NCI-H2081 treated with DMSO at 0.1 percent for 48 hours (cell line): ENCODE measurements at regions not wholly inside any gene's neighbourhood (a gene's known extent, or its start where the extent isn't known, plus 50 kb on each side); places are given as distances from the start of the nearest gene placed in this dataset.
"Not testable (repeated sequence)": the region's sequence is repeated elsewhere in the genome, so short reads cannot be mapped to it uniquely, and the experiment has no call there.

Experiments used
- DNase-seq: peaks from one replicate; lab custom pipeline; 2025; lab: John Stamatoyannopoulos, UW

GRCh38 chr2:194992648-194993047, 664.4 kb upstream of the SLC39A10 start:
- DNase-seq = no peak

- DNase-seq = no peak
These were observed 671.8 kb upstream of the SLC39A10 start for GRCh38 chr2:194985258-194985657.

GRCh38 chr2:194962254-194962653, 694.8 kb upstream of the SLC39A10 start:
- no peak for DNase-seq

GRCh38 chr2:194954218-194954617, 702.8 kb upstream of the SLC39A10 start:
- DNase-seq = no peak

- no peak for DNase-seq
These were observed 710.2 kb upstream of the SLC39A10 start for GRCh38 chr2:194946826-194947225.

GRCh38 chr2:194938066-194938465, 719.0 kb upstream of the SLC39A10 start:
- no peak for DNase-seq

- no peak for DNase-seq
These were observed 729.5 kb upstream of the SLC39A10 start for GRCh38 chr2:194927489-194927888.

GRCh38 chr2:194926873-194927272, 730.2 kb upstream of the SLC39A10 start:
- no peak for DNase-seq

GRCh38 chr2:194925742-194926141, 731.3 kb upstream of the SLC39A10 start:
- no peak for DNase-seq

- no peak for DNase-seq
These were observed 739.5 kb upstream of the SLC39A10 start for GRCh38 chr2:194917519-194917918.

GRCh38 chr2:194915485-194915884, 741.5 kb upstream of the SLC39A10 start:
- no peak for DNase-seq

- DNase-seq = no peak
These were observed 749.5 kb upstream of the SLC39A10 start for GRCh38 chr2:194907569-194907968.

GRCh38 chr2:194896871-194897270, 760.2 kb upstream of the SLC39A10 start:
- no peak for DNase-seq

GRCh38 chr2:194883711-194884110, 773.3 kb upstream of the SLC39A10 start:
- DNase-seq = no peak

GRCh38 chr2:194870974-194871535, 786.0 kb upstream of the SLC39A10 start:
- no peak for DNase-seq

GRCh38 chr2:194867328-194867727, 789.7 kb upstream of the SLC39A10 start:
- peak; percentile 26 for DNase-seq

- no peak for DNase-seq
These were observed 802.1 kb upstream of the SLC39A10 start for GRCh38 chr2:194854941-194855340.

GRCh38 chr2:194842871-194843270, 814.2 kb upstream of the SLC39A10 start:
- no peak for DNase-seq

GRCh38 chr2:194834371-194834770, 822.7 kb upstream of the SLC39A10 start:
- DNase-seq = not testable (repeated sequence)

- DNase-seq = no peak
These were observed 830.8 kb upstream of the SLC39A10 start for GRCh38 chr2:194826241-194826640.

GRCh38 chr2:194824450-194824849, 832.6 kb upstream of the SLC39A10 start:
- no peak for DNase-seq

GRCh38 chr2:194822657-194823056, 834.4 kb upstream of the SLC39A10 start:
- DNase-seq = no peak

GRCh38 chr2:194822097-194822496, 834.9 kb upstream of the SLC39A10 start:
- no peak for DNase-seq

GRCh38 chr2:194819367-194819766, 837.7 kb upstream of the SLC39A10 start:
- no peak for DNase-seq

- DNase-seq = no peak
These were observed 841.6 kb upstream of the SLC39A10 start for GRCh38 chr2:194815475-194815874.
